ENCODE measurements at regions not wholly inside any gene's neighbourhood (a gene's known extent, or its start where the extent isn't known, plus 50 kb on each side); places are given as distances from the start of the nearest gene placed in this dataset.
"Not testable (repeated sequence)": the region's sequence is repeated elsewhere in the genome, so short reads cannot be mapped to it uniquely, and the experiment has no call there.

DNA sequence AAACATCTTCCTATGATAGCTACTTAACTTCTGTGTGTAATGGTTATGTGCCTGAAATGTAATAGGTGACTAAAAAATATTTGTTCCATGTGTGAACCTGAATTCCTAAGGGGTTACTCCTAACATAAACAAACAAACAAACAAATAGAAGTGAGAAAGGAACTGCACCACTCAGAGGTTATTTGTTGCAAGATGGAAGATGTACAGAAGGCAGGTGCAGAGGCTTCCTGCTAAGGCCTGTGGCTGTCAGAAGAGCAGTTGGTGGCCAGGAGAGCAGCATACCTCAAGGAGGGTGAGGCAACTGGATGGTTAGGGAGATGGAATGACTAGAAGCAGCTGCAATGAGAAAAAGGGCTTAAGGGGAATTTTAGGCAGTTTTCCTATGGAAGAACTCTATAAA lies 940.6 kb downstream of the TTLL7 start:
- FAIRE-seq (no peak), DNase-seq (no peak), ATAC-seq (no peak)
- Histone ChIP-seq H3K27ac (no peak overlapping the region), H3K9me3 (no peaks in the 10 kb centered on the region), H3K36me3 (no peaks in the 10 kb centered on the region), H3K27me3 (no peaks in the 10 kb centered on the region), H3K4me3 (no peak overlapping the region), H3K4me1 (no peaks in the 10 kb centered on the region)
- intact Hi-C loops (cut with DNase I): no loop called here
- no peak for TF ChIP-seq CTCF (IDR thresholded peaks at IDR 0.05)

DNA sequence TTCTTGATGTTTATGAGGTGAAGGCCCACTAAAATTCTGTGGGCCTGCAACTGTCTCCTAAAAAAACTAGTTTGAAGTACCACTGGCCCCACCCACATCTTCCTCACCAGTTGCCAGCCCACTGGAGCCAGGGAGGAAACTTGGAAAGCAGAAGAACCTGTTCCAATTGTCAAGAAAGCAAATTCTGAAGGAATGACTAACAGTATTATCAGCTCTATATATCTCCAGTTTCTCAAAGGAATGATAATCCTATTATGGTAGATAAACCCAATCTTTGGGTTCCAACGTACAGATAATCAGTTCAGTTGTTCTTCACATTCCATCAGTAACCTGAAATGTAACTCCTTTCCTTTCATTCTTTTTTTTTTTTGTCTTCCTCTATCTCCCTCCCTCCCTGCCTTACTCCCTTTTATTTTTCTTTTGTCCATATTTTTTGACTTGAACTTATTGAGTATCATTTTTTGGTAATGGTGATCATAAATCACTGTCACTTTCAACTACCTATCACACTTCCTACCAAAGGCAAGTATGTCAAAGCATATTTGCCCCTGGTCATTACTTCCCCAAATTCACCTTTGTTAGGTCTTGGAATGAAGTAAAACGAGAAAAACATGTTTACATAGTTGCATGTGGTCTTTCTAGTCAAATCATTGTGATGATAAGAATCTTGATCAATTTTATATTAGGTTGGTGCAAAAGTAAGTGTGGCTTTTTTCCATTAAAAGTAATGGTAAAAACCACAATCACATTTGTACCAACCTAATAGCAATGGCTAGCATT lies 943.4 kb downstream of the TTLL7 start:
- Histone ChIP-seq H3K27ac (no peak overlapping the region), H3K4me3 (no peak overlapping the region), H3K4me1 (no peaks in the 10 kb centered on the region), H3K27me3 (no peaks in the 10 kb centered on the region), H3K36me3 (no peaks in the 10 kb centered on the region), H3K9me3 (no peaks in the 10 kb centered on the region)
- no peak for DNase-seq
- ATAC-seq: no peak
- intact Hi-C loops (cut with DNase I): no loop called here
- FAIRE-seq: no peak
- 41 to 48% methylated on average over 2 of the region's 2 CpGs for WGBS, 2 donors
- no peak for TF ChIP-seq CTCF (IDR thresholded peaks at IDR 0.05)

GRCh38 chr1:83053446-83053845 lies 945.5 kb downstream of the TTLL7 start:
- Histone ChIP-seq H3K36me3 (no peaks in the 10 kb centered on the region), H3K27me3 (no peaks in the 10 kb centered on the region), H3K9me3 (no peaks in the 10 kb centered on the region), H3K4me3 (no peak overlapping the region), H3K4me1 (no peaks in the 10 kb centered on the region), H3K27ac (no peak overlapping the region)
- WGBS, 2 donors: 86 to 87% methylated on average over 4 of the region's 4 CpGs
- intact Hi-C loops (cut with DNase I): no loop called here
- TF ChIP-seq CTCF (IDR thresholded peaks at IDR 0.05): no peak
- FAIRE-seq (no peak), DNase-seq (no peak), ATAC-seq (no peak)

DNA sequence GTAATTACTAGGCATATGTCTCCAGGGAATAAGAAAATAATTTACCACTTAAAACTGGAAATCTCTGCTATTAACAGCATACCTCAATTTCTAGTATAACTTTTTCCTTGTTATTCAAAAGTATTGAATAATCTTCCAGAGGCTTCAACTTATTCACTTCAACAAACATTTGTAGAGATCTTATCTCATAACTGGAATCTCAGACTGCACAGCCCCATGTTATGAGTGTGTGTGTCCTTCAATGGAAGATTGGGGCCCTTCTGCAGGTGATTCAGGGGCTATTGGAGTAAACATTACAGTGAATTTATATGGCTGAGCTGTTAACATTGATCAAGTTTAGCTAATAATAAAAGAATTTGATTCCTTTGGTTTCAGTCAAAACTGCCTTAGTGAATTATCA lies 946.1 kb downstream of the TTLL7 start:
- intact Hi-C loops (cut with DNase I): no loop called here
- FAIRE-seq: no peak

GRCh38 chr1:83051053-83051452 lies 947.9 kb downstream of the TTLL7 start:
- H3K4me3 ChIP-seq; H3K27me3 ChIP-seq; H3K27ac ChIP-seq; H3K9me3 ChIP-seq; DNase-seq; H3K4me1 ChIP-seq; H3K36me3 ChIP-seq; FAIRE-seq; intact Hi-C loops (cut with DNase I); ATAC-seq: not testable (repeated sequence)
- 91 to 92% methylated on average over 3 of the region's 3 CpGs for WGBS, 2 donors

More for the DNA sequence above, 946.1 kb downstream of the TTLL7 start:
- TF ChIP-seq CTCF (IDR thresholded peaks at IDR 0.05): no peak
- Histone ChIP-seq H3K27me3 (no peaks in the 10 kb centered on the region), H3K4me3 (no peak overlapping the region), H3K4me1 (no peaks in the 10 kb centered on the region), H3K27ac (no peak overlapping the region), H3K36me3 (no peaks in the 10 kb centered on the region), H3K9me3 (no peaks in the 10 kb centered on the region)
- no peak for DNase-seq
- ATAC-seq: no peak

Measured in pancreas (tissue), 10 donors.